Endothelial cell of umbilical vein (primary cell): ENCODE measurements at regions not wholly inside any gene's neighbourhood (a gene's known extent, or its start where the extent isn't known, plus 50 kb on each side); places are given as distances from the start of the nearest gene placed in this dataset.

Experiments used
- BruUV-seq: library from RNA; stranded (reverse); fragments of 400-500 nt; replicated peaks from 2 replicates; lab custom pipeline; 2021; lab: Mats Ljungman, UMichigan
- CTCF ChIA-PET: fragments of 300-600, 350-600 bp; sonication (Branson Sonifier 250); formaldehyde crosslinking; loops from one replicate; lab custom pipeline; 2021; ENCODE audit warnings: antibody characterized with exemption, inconsistent platforms; lab: Charles Lee
- POLR2A ChIA-PET: fragments of 300-600, 350-600 bp; sonication (Branson Sonifier 250); formaldehyde crosslinking; loops from one replicate; lab custom pipeline; 2021; ENCODE audit warnings: antibody characterized with exemption, inconsistent platforms; lab: Charles Lee
- DNase-seq: peaks from one replicate; pipeline ENCODE4 v3.0.0-alpha.2; 2011; ENCODE audit warnings: low read depth, low spot score
- FAIRE-seq: peaks from 2 replicates; lab custom pipeline; 2011; peaks lifted over from hg19 to GRCh38; lab: Jason Lieb, UNC
- H2AFZ ChIP-seq: 2 replicates; pipeline ENCODE4 v1.6.0; 2012; ENCODE audit warnings: low read depth, low read length, control low read depth, inconsistent platforms
- H3K27ac ChIP-seq: 2 replicates; pipeline ENCODE4 v1.5.1; 2011; ENCODE audit warnings: low read depth, mild to moderate bottlenecking, control low read depth, low read length, moderate library complexity; ENCODE audit not compliant: insufficient read depth
- H3K27me3 ChIP-seq, 2 experiments: 2 replicates each; pipeline versions ENCODE4 v1.6.0 to v1.6.1; 2011; ENCODE audit warnings: low read length in 2 of 2, mixed read lengths in 1 of 2; ENCODE audit not compliant: control insufficient read depth in 2 of 2, insufficient read depth in 2 of 2
- H3K36me3 ChIP-seq, 2 experiments: 2 replicates in 1 of 2; 3 replicates in 1 of 2; pipeline ENCODE4 v1.5.1; 2011; ENCODE audit warnings: low read length in 2 of 2, mild to moderate bottlenecking in 1 of 2, moderate library complexity in 1 of 2; ENCODE audit not compliant: control insufficient read depth in 2 of 2, insufficient read depth in 2 of 2; ENCODE audit errors: extremely low read depth in 1 of 2
- H3K4me1 ChIP-seq: 3 replicates; pipeline ENCODE4 v1.5.1; 2011; ENCODE audit warnings: mild to moderate bottlenecking, low read length; ENCODE audit not compliant: control insufficient read depth, insufficient read depth; ENCODE audit errors: extremely low read depth
- H3K4me2 ChIP-seq: 2 replicates; pipeline ENCODE4 v1.6.1; 2011; ENCODE audit warnings: low read length, control low read depth, mixed read lengths; ENCODE audit not compliant: insufficient read depth
- H3K4me3 ChIP-seq, 3 experiments: fragments of 200-600 bp in 1 of 3; sonication (generic), shearing (Covaris generic) in 1 of 3; replicated peaks in 1 of 3; 2 replicates each; pipeline ENCODE4 v1.5.1; 2011 to 2016; ENCODE audit warnings: control low read depth in 3 of 3, low read length in 3 of 3, mild to moderate bottlenecking in 2 of 3, inconsistent platforms in 1 of 3, low read depth in 1 of 3, moderate library complexity in 1 of 3; ENCODE audit not compliant: insufficient read depth in 1 of 3
- H3K79me2 ChIP-seq: 2 replicates; pipeline ENCODE4 v1.6.0; 2012; ENCODE audit warnings: low read length, inconsistent platforms; ENCODE audit not compliant: control insufficient read depth, insufficient read depth
- H3K9ac ChIP-seq: replicated peaks from 2 replicates; pipeline ENCODE3; 2011; ENCODE audit warnings: low read length, control low read depth; ENCODE audit not compliant: insufficient read depth; ENCODE audit errors: extremely low read depth
- H3K9me1 ChIP-seq: replicated peaks from 3 replicates; pipeline ENCODE4 v1.6.0; 2011; ENCODE audit warnings: mild to moderate bottlenecking, low read length; ENCODE audit not compliant: control insufficient read depth, insufficient read depth; ENCODE audit errors: extremely low read depth
- H3K9me3 ChIP-seq: replicated peaks from 2 replicates; pipeline ENCODE4 v1.5.1; 2012; ENCODE audit warnings: low read length, inconsistent platforms; ENCODE audit not compliant: control insufficient read depth, insufficient read depth
- H4K20me1 ChIP-seq: replicated peaks from 2 replicates; pipeline ENCODE3; 2011; ENCODE audit warnings: mild to moderate bottlenecking, low read length; ENCODE audit not compliant: control insufficient read depth, insufficient read depth; ENCODE audit errors: extremely low read depth
- CTCF ChIP-seq, 2 donors: IDR thresholded peaks; 1 replicate in 1 of 2; 2 replicates in 1 of 2; pipeline ENCODE4 v1.5.1; 2011; ENCODE audit warnings: low read length in 2 of 2, mild to moderate bottlenecking in 2 of 2, moderate library complexity in 2 of 2, control low read depth in 1 of 2, inconsistent platforms in 1 of 2, low read depth in 1 of 2; ENCODE audit not compliant: insufficient read depth in 1 of 2; ENCODE audit errors: extremely low read depth in 1 of 2
- EZH2 ChIP-seq: IDR thresholded peaks from 2 replicates; pipeline ENCODE4 v1.6.1; 2012; ENCODE audit warnings: borderline replicate concordance, low read depth, mild to moderate bottlenecking, moderate library complexity, low read length, inconsistent platforms; ENCODE audit not compliant: severe bottlenecking
- FOS ChIP-seq: IDR thresholded peaks from 2 replicates; pipeline ENCODE4 v1.6.1; 2011; ENCODE audit warnings: mild to moderate bottlenecking, low read length, moderate library complexity, borderline replicate concordance; ENCODE audit not compliant: insufficient read depth
- GATA2 ChIP-seq: IDR thresholded peaks from 2 replicates; pipeline ENCODE4 v1.7.0; 2011; ENCODE audit warnings: low read depth, mild to moderate bottlenecking, moderate library complexity, mixed read lengths, low read length; ENCODE audit not compliant: insufficient read length, insufficient read depth
- JUN ChIP-seq: IDR thresholded peaks from 2 replicates; pipeline ENCODE4 v1.6.1; 2011; ENCODE audit warnings: borderline replicate concordance, low read depth; ENCODE audit not compliant: insufficient read length, insufficient read depth
- MAX ChIP-seq: IDR thresholded peaks from 2 replicates; pipeline ENCODE4 v1.6.1; 2011; ENCODE audit not compliant: insufficient read depth, insufficient read length
- MYC ChIP-seq: IDR thresholded peaks from one replicate; pipeline ENCODE4 v1.6.1; 2011; ENCODE audit warnings: mild to moderate bottlenecking, low read depth, low read length
- POLR2A ChIP-seq: IDR thresholded peaks from 2 replicates; pipeline ENCODE4 v1.6.1; 2012; ENCODE audit warnings: low read depth, mild to moderate bottlenecking, control low read depth, low read length
- POLR2AphosphoS5 ChIP-seq: IDR thresholded peaks from 2 replicates; pipeline ENCODE4 v1.6.1; 2012; ENCODE audit warnings: low read depth, mild to moderate bottlenecking, control low read depth, low read length, moderate library complexity; ENCODE audit not compliant: insufficient read depth
- dilution Hi-C: fragments of 300-500 bp; cut with MboI; formaldehyde crosslinking; loops from one replicate; pipeline ENCODE4 v1.15.0; 2019; ENCODE audit warnings: low sequenced_read_pairs; ENCODE audit not compliant: extremely low pct_ligation_motif_present
- intact Hi-C: fragments of 100-400 bp; cut with micrococcal nuclease; formaldehyde crosslinking; loops from one replicate; pipeline ENCODE4 v1.10.0; 2022

- no peaks in the 10 kb centered on the region for H3K4me1 ChIP-seq
- no peak overlapping the region for H2AFZ ChIP-seq
- H3K27ac ChIP-seq = no peak overlapping the region
- POLR2A ChIA-PET = no interaction called here
- no peaks in the 10 kb centered on the region for H3K27me3 ChIP-seq
- no peaks in the 10 kb centered on the region for H4K20me1 ChIP-seq
- no peaks in the 10 kb centered on the region for H3K79me2 ChIP-seq
- no peak for DNase-seq
- no peaks in the 10 kb centered on the region for H3K36me3 ChIP-seq
- dilution Hi-C loops = no loop called here
- no peaks in the 10 kb centered on the region for H3K9me1 ChIP-seq
- BruUV-seq = no TSS peak
- intact Hi-C loops = no loop called here
- no peak for FAIRE-seq
- no peaks in the 10 kb centered on the region for H3K9me3 ChIP-seq
- H3K4me2 ChIP-seq = no peak overlapping the region
- no peak for TF ChIP-seq JUN
- no peak for TF ChIP-seq MAX
- no peak for TF ChIP-seq FOS
- no peak for TF ChIP-seq CTCF (IDR thresholded peaks at IDR 0.05; ENCODE audit: extremely low read depth in 1 of 2, insufficient read depth in 1 of 2, low read depth in 1 of 2, low read length in 2 of 2)
- TF ChIP-seq POLR2AphosphoS5 = no peak
- H3K9ac ChIP-seq = no peak overlapping the region
- no peak overlapping the region for H3K4me3 ChIP-seq
- CTCF ChIA-PET = interaction anchor here (1.1 kb wide), 1 partner anchor 88 kb away, joined by 3 read pairs; no protein-coding TSS in a partner anchor
These were observed 259.8 kb upstream of the SOX4 start for GRCh38 chr6:21333715-21334114.

- Histone ChIP-seq H3K27me3 (no peaks in the 10 kb centered on the region), H3K4me2 (no peak overlapping the region), H3K27ac (no peak overlapping the region), H4K20me1 (no peaks in the 10 kb centered on the region), H3K4me1 (no peaks in the 10 kb centered on the region), H3K36me3 (no peaks in the 10 kb centered on the region), H2AFZ (no peak overlapping the region), H3K9ac (no peak overlapping the region), H3K9me1 (no peaks in the 10 kb centered on the region), H3K79me2 (no peaks in the 10 kb centered on the region), H3K9me3 (no peaks in the 10 kb centered on the region), H3K4me3 (no peak overlapping the region)
- ChIA-PET POLR2A (no interaction called here), CTCF (no interaction called here)
- DNase-seq (no peak), FAIRE-seq (no peak)
- intact Hi-C loops (no loop called here), dilution Hi-C loops (no loop called here)
- BruUV-seq = no TSS peak
- TF ChIP-seq JUN = no peak
- no peak for TF ChIP-seq MAX
- no peak for TF ChIP-seq CTCF (IDR thresholded peaks at IDR 0.05; ENCODE audit: extremely low read depth in 1 of 2, insufficient read depth in 1 of 2, low read depth in 1 of 2, low read length in 2 of 2)
- TF ChIP-seq POLR2AphosphoS5 = no peak
- TF ChIP-seq POLR2A = no peak
- TF ChIP-seq FOS = no peak
- TF ChIP-seq GATA2 = no peak
- no peak for TF ChIP-seq EZH2
- TF ChIP-seq MYC = no peak
These were observed 258.9 kb upstream of the SOX4 start for GRCh38 chr6:21334651-21335050.
